Naive B cell (primary cell): ENCODE measurements at regions not wholly inside any gene's neighbourhood (a gene's known extent, or its start where the extent isn't known, plus 50 kb on each side); places are given as distances from the start of the nearest gene placed in this dataset.

Source experiments
- ATAC-seq, 2 donors: fragments of 150-1000 bp; cut with Tn5 transposase; 2 replicates each; pipeline ENCODE4 v1.10.0; 2021; ENCODE audit warnings: low read depth in 2 of 2, mild to moderate bottlenecking in 2 of 2, moderate library complexity in 2 of 2
- DNase-seq: peaks from one replicate; pipeline ENCODE4 v3.0.0; 2022
- H3K27ac Mint-ChIP-seq, 6 donors: one replicate each; pipeline ENCODE4 v1.8.0; 2020 to 2022; ENCODE audit warnings: mild to moderate bottlenecking in 6 of 6, mixed read lengths in 6 of 6, moderate library complexity in 5 of 6, inconsistent platforms in 2 of 6
- H3K27me3 Mint-ChIP-seq, 3 donors: one replicate each; pipeline ENCODE4 v1.8.0; 2021 to 2022; ENCODE audit warnings: mixed read lengths in 3 of 3, mild to moderate bottlenecking in 1 of 3
- H3K36me3 Mint-ChIP-seq, 2 donors: one replicate each; pipeline ENCODE4 v1.8.0; 2020 to 2022; ENCODE audit warnings: mixed read lengths in 2 of 2, inconsistent platforms in 1 of 2, mild to moderate bottlenecking in 1 of 2
- H3K4me1 Mint-ChIP-seq, 3 donors: one replicate each; pipeline ENCODE4 v1.8.0; 2020 to 2022; ENCODE audit warnings: mixed read lengths in 3 of 3, inconsistent platforms in 1 of 3, mild to moderate bottlenecking in 1 of 3, moderate library complexity in 1 of 3
- H3K4me3 Mint-ChIP-seq, 8 donors: one replicate each; pipeline ENCODE4 v1.8.0; 2020 to 2022; ENCODE audit warnings: mild to moderate bottlenecking in 8 of 8, mixed read lengths in 8 of 8, moderate library complexity in 8 of 8, inconsistent platforms in 2 of 8
- H3K9me3 Mint-ChIP-seq, 7 donors: one replicate each; pipeline ENCODE4 v1.8.0; 2020 to 2022; ENCODE audit warnings: mixed read lengths in 7 of 7, mild to moderate bottlenecking in 5 of 7, inconsistent platforms in 2 of 7, moderate library complexity in 1 of 7

DNA sequence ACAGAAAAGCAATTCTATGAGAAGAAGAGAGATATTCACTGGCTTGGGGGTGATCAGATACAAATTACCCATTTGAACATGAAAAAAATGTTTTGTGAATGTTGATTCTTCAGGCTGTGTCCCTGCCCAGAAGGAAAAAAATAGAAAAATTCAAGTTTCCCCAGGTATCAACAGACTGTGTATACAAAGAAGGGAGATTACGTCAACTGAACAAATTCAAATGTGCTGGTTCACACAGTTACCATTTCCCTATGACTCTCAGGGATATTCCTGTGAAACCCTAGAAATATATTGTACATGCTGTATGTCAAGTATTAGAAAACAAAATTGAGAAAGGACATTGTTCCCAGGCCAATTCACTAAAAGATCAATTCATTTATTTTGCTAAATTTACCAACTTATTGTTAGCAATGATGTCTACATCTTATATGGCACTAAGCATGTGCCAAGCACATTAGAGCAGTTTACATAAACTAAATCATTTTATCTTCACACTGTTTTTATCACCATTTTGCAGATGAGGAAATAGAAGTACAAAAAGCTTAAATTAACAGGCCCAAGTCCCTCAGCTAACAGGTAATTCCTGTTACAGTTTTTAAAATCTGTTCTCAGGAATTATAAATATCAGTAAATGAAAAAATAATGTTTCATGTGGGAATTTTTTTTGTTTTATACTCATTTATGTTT lies 306.7 kb upstream of the ROBO2 start:
- no peak overlapping the region for H3K27ac Mint-ChIP-seq
- H3K4me3 Mint-ChIP-seq: no peak overlapping the region
- no peaks in the 10 kb centered on the region for H3K27me3 Mint-ChIP-seq
- H3K4me1 Mint-ChIP-seq: no peaks in the 10 kb centered on the region
- ATAC-seq: no peak
- DNase-seq: no peak
- peaks cover 2 to 14% (median 7%) of the 10 kb centered on the region in 7 donors for H3K9me3 Mint-ChIP-seq
- H3K36me3 Mint-ChIP-seq: no peaks in the 10 kb centered on the region

DNA sequence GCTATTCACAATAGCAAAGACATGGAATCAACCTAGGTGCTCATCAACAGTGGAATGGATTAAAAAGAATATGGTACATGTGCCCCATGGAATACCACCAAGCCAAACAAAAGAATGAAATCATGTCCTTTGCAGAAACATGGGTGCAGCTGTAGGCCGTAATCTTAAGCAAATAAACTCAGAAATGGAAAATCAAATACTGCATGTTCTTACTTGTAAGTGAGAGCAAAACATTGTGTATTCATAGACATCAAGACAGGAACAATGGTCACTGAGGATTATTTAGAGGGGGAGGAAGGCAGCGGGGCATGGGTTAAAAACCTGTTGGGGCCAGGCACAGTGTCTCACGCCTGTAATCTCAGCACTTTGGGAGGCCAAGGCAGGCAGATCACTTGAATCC lies 304.7 kb upstream of the ROBO2 start:
- DNase-seq: no peak
- H3K27ac Mint-ChIP-seq: no peak overlapping the region
- H3K9me3 Mint-ChIP-seq: peaks cover 2 to 18% (median 10%) of the 10 kb centered on the region in 7 donors
- no peaks in the 10 kb centered on the region for H3K4me1 Mint-ChIP-seq
- H3K36me3 Mint-ChIP-seq: no peaks in the 10 kb centered on the region
- ATAC-seq: no peak
- no peaks in the 10 kb centered on the region for H3K27me3 Mint-ChIP-seq
- H3K4me3 Mint-ChIP-seq: no peak overlapping the region

DNA sequence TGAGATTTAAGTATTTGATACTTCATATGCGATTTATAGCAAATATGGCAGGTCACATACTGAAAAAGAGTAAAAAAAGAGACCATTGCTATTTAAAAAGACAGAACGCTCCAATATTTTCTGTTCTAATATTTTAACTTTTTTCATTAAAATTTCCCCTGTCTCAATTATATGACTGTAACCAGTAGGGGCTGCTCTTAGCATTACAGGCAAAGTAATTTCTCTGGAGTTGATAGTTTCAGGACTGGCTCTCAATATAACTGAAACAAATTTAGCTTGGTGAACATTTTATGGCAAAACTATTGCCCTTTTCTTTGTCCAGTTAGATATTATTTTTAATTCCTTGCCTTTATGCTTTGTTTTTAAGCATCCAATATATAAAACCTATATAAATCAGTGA lies 286.3 kb upstream of the ROBO2 start:
- H3K27ac Mint-ChIP-seq: no peak overlapping the region
- no peaks in the 10 kb centered on the region for H3K4me1 Mint-ChIP-seq
- no peak overlapping the region for H3K4me3 Mint-ChIP-seq
- no peak for ATAC-seq
- H3K9me3 Mint-ChIP-seq: peaks cover 0 to 12% (median 5%) of the 10 kb centered on the region in 7 donors
- DNase-seq: no peak
- no peaks in the 10 kb centered on the region for H3K36me3 Mint-ChIP-seq
- H3K27me3 Mint-ChIP-seq: no peaks in the 10 kb centered on the region

DNA sequence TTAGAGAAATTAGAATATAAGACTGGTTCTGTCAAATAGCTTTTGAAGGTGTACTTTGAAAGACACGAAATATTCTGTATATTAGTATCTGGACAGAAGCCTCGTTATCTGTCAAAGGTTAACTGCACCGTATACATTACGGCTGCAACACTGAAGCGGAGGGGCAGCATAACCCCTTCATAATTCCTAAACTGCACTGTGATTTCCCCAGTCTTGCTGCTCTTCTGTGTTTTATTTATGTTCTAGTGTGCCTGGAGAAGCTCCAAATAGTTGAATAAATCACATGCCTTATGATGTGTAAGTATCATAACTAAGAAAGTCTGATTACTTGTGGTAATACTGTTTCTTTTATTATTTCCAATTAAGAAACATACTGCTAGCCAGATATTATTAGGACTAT lies 285.7 kb upstream of the ROBO2 start:
- Mint-ChIP-seq H3K27me3 (no peaks in the 10 kb centered on the region), H3K4me3 (no peak overlapping the region), H3K27ac (no peak overlapping the region), H3K9me3 (peaks cover 0 to 15% (median 5%) of the 10 kb centered on the region in 7 donors), H3K4me1 (no peaks in the 10 kb centered on the region), H3K36me3 (no peaks in the 10 kb centered on the region)
- ATAC-seq (no peak), DNase-seq (no peak)

DNA sequence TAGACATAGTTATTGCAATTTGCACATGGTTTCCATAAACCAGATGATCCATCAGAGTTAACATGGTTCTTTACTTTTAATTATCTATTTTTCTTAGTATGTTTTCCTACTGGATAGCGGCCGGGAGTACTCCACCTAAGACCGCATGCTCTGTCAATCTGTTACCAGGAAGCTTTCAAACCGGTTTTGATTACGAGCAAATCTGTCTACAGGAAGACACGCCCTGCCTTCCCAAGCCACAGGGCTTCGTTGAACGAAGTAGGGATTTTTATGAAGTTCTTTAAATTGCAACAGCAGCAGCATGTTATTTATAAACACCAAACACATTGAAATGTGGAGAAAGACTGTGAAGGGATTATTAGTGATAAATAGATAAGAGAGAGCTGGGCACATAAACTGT lies 283.3 kb upstream of the ROBO2 start:
- no peak for DNase-seq
- Mint-ChIP-seq H3K27ac (no peak overlapping the region), H3K4me3 (no peak overlapping the region), H3K9me3 (peaks cover 0 to 9% (median 3%) of the 10 kb centered on the region in 7 donors), H3K36me3 (no peaks in the 10 kb centered on the region), H3K27me3 (no peaks in the 10 kb centered on the region), H3K4me1 (no peaks in the 10 kb centered on the region)
- ATAC-seq: no peak

DNA sequence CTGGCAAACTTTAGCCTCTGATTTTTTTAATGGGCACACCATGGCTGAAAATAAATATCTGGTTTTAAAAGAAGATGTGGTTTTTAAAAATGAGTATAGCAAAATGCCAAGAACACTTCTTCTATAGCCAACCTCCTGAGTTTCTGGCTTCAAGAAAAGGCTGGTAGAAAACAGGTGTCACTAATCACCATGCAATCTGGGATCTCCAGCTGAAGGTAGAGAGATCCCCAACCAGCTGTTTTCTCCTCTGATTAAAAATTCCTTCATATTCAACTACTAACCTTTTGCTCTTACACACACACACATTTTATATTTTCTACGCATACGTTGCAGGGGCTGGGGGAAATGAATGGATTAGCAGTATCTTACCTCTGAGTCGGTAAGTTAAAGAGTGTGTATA lies 279.6 kb upstream of the ROBO2 start:
- ATAC-seq: no peak
- H3K27me3 Mint-ChIP-seq: no peaks in the 10 kb centered on the region
- H3K4me1 Mint-ChIP-seq: no peaks in the 10 kb centered on the region
- H3K36me3 Mint-ChIP-seq: no peaks in the 10 kb centered on the region
- no peak for DNase-seq
- H3K4me3 Mint-ChIP-seq: no peak overlapping the region
- H3K27ac Mint-ChIP-seq: no peak overlapping the region
- H3K9me3 Mint-ChIP-seq: peaks cover 0 to 9% (median 3%) of the 10 kb centered on the region in 7 donors

DNA sequence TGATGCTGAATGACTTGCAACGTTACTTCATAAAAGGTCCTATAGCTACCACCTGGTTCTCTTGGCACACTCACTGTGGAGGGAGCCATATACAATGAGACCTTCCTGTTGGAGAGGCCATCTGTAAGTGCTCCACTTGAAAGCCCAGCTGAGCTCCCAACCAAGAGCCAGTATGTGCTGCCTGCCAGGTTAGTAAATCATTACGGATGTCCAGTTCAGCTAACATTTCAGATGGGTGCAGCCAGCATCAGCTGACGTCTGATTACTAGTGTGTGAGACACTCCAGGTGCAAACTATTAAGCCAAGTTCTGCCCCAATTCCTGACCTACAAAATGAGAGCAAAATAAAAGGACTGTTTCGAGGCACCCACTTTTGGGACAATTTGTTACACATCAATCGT lies 274.4 kb upstream of the ROBO2 start:
- no peak for DNase-seq
- Mint-ChIP-seq H3K4me1 (no peaks in the 10 kb centered on the region), H3K27ac (no peak overlapping the region), H3K36me3 (no peaks in the 10 kb centered on the region), H3K4me3 (no peak overlapping the region), H3K9me3 (peaks cover 0 to 9% (median 5%) of the 10 kb centered on the region in 7 donors), H3K27me3 (no peaks in the 10 kb centered on the region)
- ATAC-seq: no peak

DNA sequence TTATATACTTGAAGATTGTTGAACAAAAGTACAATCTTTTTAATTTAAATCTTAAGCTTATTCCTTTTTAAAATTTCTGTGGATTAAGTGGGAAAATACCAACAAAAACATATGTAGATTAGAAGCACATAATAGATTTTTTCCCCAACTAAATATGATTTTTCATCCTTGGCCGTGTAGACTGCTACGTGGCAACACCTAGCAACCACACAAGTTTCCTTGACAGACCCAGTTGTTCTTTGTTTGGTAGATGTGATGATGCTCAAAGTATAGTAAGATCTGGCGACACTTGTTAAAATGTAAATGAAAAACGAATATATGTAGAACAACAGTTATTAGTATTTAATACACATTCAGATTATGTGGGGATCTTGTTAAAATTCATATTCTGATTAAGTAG lies 271.0 kb upstream of the ROBO2 start:
- ATAC-seq: no peak
- no peaks in the 10 kb centered on the region for H3K36me3 Mint-ChIP-seq
- H3K4me1 Mint-ChIP-seq: no peaks in the 10 kb centered on the region
- H3K9me3 Mint-ChIP-seq: peaks cover 0 to 11% (median 4%) of the 10 kb centered on the region in 7 donors
- H3K27me3 Mint-ChIP-seq: no peaks in the 10 kb centered on the region
- no peak overlapping the region for H3K4me3 Mint-ChIP-seq
- no peak overlapping the region for H3K27ac Mint-ChIP-seq
- DNase-seq: no peak

DNA sequence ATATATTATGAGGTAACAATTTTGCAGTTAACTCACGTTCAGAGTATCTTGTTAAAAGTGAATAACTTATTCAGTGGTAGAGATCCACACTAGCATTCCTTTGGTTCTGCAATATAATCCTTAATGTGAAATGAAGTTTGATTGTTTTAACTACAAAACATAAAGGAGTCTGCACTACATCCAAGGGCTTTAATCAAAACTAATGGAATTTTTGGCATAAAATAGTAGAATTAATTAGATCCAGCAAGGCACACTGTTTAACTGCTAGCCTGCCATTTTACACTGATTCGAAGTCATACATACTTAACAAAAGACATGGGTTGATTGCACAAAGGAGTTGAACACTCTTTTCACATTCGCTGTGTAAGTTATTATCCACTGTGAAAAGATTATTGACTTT lies 263.0 kb upstream of the ROBO2 start:
- H3K27ac Mint-ChIP-seq: no peak overlapping the region
- no peak for ATAC-seq

DNA sequence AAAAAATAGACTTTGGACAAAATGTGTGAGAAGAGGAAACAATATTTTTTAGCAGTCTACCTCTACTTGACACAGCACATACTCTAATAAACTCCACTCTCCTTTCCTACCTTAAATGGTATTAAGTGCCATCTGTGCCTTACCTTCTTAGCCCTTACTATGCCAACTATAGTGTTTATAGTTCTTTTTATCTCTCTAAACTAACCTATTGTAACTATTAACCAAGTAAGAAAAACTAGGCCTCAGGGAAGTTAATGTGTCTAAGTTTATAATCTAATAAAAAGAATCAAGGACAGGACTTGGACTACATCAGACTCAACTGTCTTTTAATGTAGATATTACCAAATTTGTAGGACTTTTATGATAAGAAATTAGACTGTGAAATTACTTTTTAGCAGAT lies 251.7 kb upstream of the ROBO2 start:
- no peak for ATAC-seq
- Mint-ChIP-seq H3K4me3 (no peak overlapping the region), H3K27me3 (no peaks in the 10 kb centered on the region), H3K36me3 (no peaks in the 10 kb centered on the region), H3K9me3 (peaks cover 0 to 19% (median 8%) of the 10 kb centered on the region in 7 donors), H3K4me1 (no peaks in the 10 kb centered on the region), H3K27ac (no peak overlapping the region)
- no peak for DNase-seq

More for the DNA sequence above, 263.0 kb upstream of the ROBO2 start:
- Mint-ChIP-seq H3K36me3 (no peaks in the 10 kb centered on the region), H3K4me3 (no peak overlapping the region), H3K4me1 (no peaks in the 10 kb centered on the region), H3K9me3 (peaks cover 0 to 20% (median 11%) of the 10 kb centered on the region in 7 donors), H3K27me3 (no peaks in the 10 kb centered on the region)
- DNase-seq: no peak

DNA sequence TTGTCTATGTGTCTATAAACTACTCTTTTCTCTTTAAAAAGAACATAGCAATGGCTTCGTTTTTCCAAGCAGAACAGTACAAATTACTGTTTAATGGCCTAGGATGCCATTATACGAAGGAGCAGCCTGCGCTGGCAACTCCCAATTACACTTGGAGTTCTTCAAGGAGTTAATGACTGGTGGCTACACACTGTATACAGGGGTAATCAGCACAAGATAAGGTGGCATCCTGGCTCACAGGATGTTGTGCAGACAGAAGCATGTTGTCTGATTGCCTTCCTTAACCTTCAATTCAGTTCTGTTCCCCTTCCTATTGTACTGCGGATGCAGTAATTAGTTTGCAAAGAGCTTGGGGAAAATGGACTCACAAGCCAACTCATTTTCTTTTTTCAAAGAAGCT lies 250.7 kb upstream of the ROBO2 start:
- H3K27ac Mint-ChIP-seq: no peak overlapping the region
- ATAC-seq (no peak), DNase-seq (no peak)
- no peaks in the 10 kb centered on the region for H3K36me3 Mint-ChIP-seq
- peaks cover 0 to 19% (median 7%) of the 10 kb centered on the region in 7 donors for H3K9me3 Mint-ChIP-seq
- H3K4me1 Mint-ChIP-seq: no peaks in the 10 kb centered on the region
- no peak overlapping the region for H3K4me3 Mint-ChIP-seq
- H3K27me3 Mint-ChIP-seq: no peaks in the 10 kb centered on the region

DNA sequence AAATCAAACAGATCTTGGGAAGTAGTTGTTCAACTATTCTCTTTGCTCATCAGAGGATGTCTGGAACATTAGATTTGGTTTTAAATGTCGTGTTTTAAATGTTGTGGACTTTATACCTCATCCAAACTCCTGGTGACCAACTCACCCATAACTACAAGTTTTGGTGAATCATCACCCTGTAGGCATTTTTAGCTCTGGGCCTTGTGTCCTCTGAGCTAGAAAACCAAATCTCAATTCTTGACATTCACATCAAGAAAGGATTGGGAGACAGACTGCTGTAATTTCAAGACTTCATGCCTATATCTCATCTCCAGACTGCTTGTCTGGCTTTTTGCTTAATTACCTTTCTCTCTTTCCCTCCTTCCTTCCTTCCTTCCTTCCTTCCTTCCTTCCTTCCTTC lies 228.5 kb upstream of the ROBO2 start:
- Mint-ChIP-seq H3K4me3 (no peak overlapping the region), H3K27me3 (no peaks in the 10 kb centered on the region), H3K9me3 (peaks cover 0 to 10% (median 3%) of the 10 kb centered on the region in 7 donors), H3K36me3 (no peaks in the 10 kb centered on the region), H3K27ac (no peak overlapping the region), H3K4me1 (no peaks in the 10 kb centered on the region)
- DNase-seq: no peak
- ATAC-seq: no peak

DNA sequence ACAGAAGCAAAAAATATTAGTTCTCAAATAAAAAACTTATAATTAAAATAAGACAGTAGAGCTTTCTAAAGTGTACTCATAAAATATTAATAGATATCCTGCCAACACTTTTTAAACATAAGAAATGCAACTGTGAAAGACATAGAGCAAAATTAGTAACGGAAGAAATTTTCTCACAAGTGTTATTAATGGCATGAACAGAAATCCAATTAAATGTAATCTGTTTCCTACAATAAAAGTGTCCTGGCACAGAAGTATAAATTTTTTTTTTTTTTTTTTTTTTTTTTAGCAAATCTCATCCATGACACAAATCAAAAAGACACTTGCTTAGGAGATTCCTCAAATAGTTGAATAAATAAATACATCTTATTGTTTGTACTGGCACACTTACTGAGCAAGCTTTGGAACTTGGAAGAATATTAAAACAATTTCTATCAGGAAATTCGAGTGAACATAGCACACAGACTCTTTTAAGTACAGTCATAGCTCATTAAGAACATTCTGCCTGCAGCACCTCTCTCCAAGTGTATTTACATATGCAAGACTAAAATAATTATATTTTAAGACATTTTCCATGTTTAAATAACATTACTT lies 227.2 kb upstream of the ROBO2 start:
- Mint-ChIP-seq H3K4me1 (no peaks in the 10 kb centered on the region), H3K27me3 (no peaks in the 10 kb centered on the region), H3K9me3 (peaks cover 0 to 10% (median 4%) of the 10 kb centered on the region in 7 donors), H3K27ac (no peak overlapping the region), H3K4me3 (no peak overlapping the region), H3K36me3 (no peaks in the 10 kb centered on the region)
- DNase-seq: no peak
- ATAC-seq: no peak

DNA sequence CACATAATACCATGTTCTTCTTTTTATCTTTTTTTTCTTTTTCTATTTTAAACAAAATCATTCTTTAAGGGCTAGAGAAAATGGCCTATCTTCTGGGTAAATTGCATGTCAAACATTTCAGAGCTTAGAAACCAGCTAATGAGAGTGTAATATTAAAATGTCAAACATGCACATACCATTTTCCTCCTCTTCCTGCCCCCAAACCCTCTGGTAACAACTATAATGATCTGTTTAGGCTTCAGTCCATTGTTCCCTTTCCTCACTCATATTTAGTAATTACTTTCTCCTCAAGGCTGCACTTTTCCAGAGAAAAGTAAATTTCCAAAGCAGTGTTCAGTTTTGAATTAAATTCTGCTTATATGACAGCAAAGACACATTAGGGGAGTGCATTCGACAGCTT lies 224.3 kb upstream of the ROBO2 start:
- Mint-ChIP-seq H3K27me3 (no peaks in the 10 kb centered on the region), H3K4me1 (no peaks in the 10 kb centered on the region), H3K4me3 (no peak overlapping the region), H3K9me3 (peaks cover 0 to 9% (median 7%) of the 10 kb centered on the region in 7 donors), H3K36me3 (no peaks in the 10 kb centered on the region), H3K27ac (no peak overlapping the region)
- DNase-seq: no peak
- no peak for ATAC-seq
